H1 (cell line): ENCODE measurements at regions not wholly inside any gene's neighbourhood (a gene's known extent, or its start where the extent isn't known, plus 50 kb on each side); places are given as distances from the start of the nearest gene placed in this dataset.

ENCODE experiments used
- CTCF ChIA-PET: fragments of 300-600 bp; sonication (Branson Sonifier 250); formaldehyde crosslinking; loops from one replicate; lab custom pipeline; 2021; ENCODE audit not compliant: partially characterized antibody; lab: Charles Lee
- POLR2A ChIA-PET: fragments of 300-600 bp; sonication (Branson Sonifier 250); formaldehyde crosslinking; loops from one replicate; lab custom pipeline; 2021; ENCODE audit warnings: inconsistent platforms; ENCODE audit not compliant: partially characterized antibody; lab: Charles Lee
- DNase-seq, 2 experiments: peaks; one replicate each; pipeline versions ENCODE4 v3.0.0 to v3.0.0-alpha.2; 2010 to 2022; ENCODE audit warnings: low spot score in 2 of 2, low read depth in 1 of 2, mixed read lengths in 1 of 2
- FAIRE-seq: peaks from 2 replicates; lab custom pipeline; 2011; peaks lifted over from hg19 to GRCh38; lab: Jason Lieb, UNC
- H2AFZ ChIP-seq: 2 replicates; pipeline ENCODE4 v1.8.1; 2012; ENCODE audit warnings: low read length, inconsistent platforms
- H2AK5ac ChIP-seq: 2 replicates; pipeline ENCODE4 v1.6.1; 2013; ENCODE audit warnings: low read depth, low read length
- H2BK120ac ChIP-seq: replicated peaks from 2 replicates; pipeline ENCODE3; 2013; ENCODE audit warnings: low read depth, low read length, inconsistent platforms
- H2BK12ac ChIP-seq: 2 replicates; pipeline ENCODE4 v1.6.1; 2013; ENCODE audit warnings: low read depth, low read length
- H2BK15ac ChIP-seq: 2 replicates; pipeline ENCODE4 v1.6.1; 2013; ENCODE audit warnings: low read length
- H2BK20ac ChIP-seq: 2 replicates; pipeline ENCODE4 v1.6.1; 2013; ENCODE audit warnings: low read length
- H2BK5ac ChIP-seq: 2 replicates; pipeline ENCODE4 v1.6.1; 2013; ENCODE audit warnings: low read depth, low read length
- H3K14ac ChIP-seq: 2 replicates; pipeline ENCODE4 v1.6.1; 2013; ENCODE audit warnings: inconsistent platforms; ENCODE audit not compliant: insufficient read length
- H3K18ac ChIP-seq: 2 replicates; pipeline ENCODE4 v1.6.1; 2013; ENCODE audit warnings: low read length; ENCODE audit errors: extremely low read depth
- H3K23ac ChIP-seq: 2 replicates; pipeline ENCODE4 v1.6.1; 2013; ENCODE audit warnings: inconsistent platforms; ENCODE audit not compliant: insufficient read length
- H3K23me2 ChIP-seq: 2 replicates; pipeline ENCODE4 v1.6.1; 2013; ENCODE audit warnings: low read depth, low read length
- H3K27ac ChIP-seq: 2 replicates; pipeline ENCODE4 v1.6.1; 2011; ENCODE audit warnings: low read depth, low read length, inconsistent platforms
- H3K27me3 ChIP-seq, 4 experiments: replicated peaks in 1 of 4; 1 replicate in 1 of 4; 2 replicates in 3 of 4; pipeline versions ENCODE4 v1.6.1 to v1.8.1; 2011 to 2013; ENCODE audit warnings: low read length in 3 of 4, mild to moderate bottlenecking in 3 of 4, inconsistent platforms in 2 of 4, mixed read lengths in 2 of 4, moderate library complexity in 1 of 4; ENCODE audit not compliant: control insufficient read depth in 3 of 4, insufficient read depth in 3 of 4; ENCODE audit errors: extremely low read depth in 1 of 4
- H3K36me3 ChIP-seq, 4 experiments: 2 replicates each; pipeline versions ENCODE4 v1.6.1 to v1.8.1; 2011 to 2013; ENCODE audit warnings: mild to moderate bottlenecking in 4 of 4, low read length in 3 of 4, moderate library complexity in 2 of 4, control low read depth in 1 of 4, inconsistent platforms in 1 of 4; ENCODE audit not compliant: insufficient read depth in 4 of 4, control insufficient read depth in 2 of 4
- H3K4ac ChIP-seq: replicated peaks from 2 replicates; pipeline ENCODE3; 2013; ENCODE audit warnings: low read length, low read depth, mixed read lengths, inconsistent platforms; ENCODE audit not compliant: insufficient read length
- H3K4me1 ChIP-seq, 4 experiments: replicated peaks in 1 of 4; 1 replicate in 1 of 4; 2 replicates in 3 of 4; pipeline versions ENCODE4 v1.6.1 to v1.8.1; 2011 to 2013; ENCODE audit warnings: low read length in 3 of 4, inconsistent platforms in 2 of 4, mixed read lengths in 1 of 4; ENCODE audit not compliant: insufficient read depth in 4 of 4, control insufficient read depth in 3 of 4
- H3K4me2 ChIP-seq, 2 experiments: 2 replicates each; pipeline versions ENCODE4 v1.6.1 to v1.8.1; 2011 to 2013; ENCODE audit warnings: low read depth in 2 of 2, low read length in 2 of 2, control low read depth in 1 of 2, inconsistent platforms in 1 of 2, mild to moderate bottlenecking in 1 of 2; ENCODE audit not compliant: insufficient read depth in 1 of 2
- H3K4me3 ChIP-seq, 4 experiments: fragments of 200-600, 300-600 bp in 1 of 4; sonication (generic), shearing (Covaris generic), sonication (Bioruptor Twin) in 1 of 4; 2 replicates each; pipeline versions ENCODE4 v1.5.1 to v1.8.1; 2011 to 2016; ENCODE audit warnings: low read length in 4 of 4, low read depth in 3 of 4, control low read depth in 2 of 4, inconsistent platforms in 2 of 4, mild to moderate bottlenecking in 2 of 4, mixed read lengths in 1 of 4, moderate library complexity in 1 of 4; ENCODE audit not compliant: insufficient read depth in 2 of 4; ENCODE audit errors: extremely low read depth in 1 of 4
- H3K56ac ChIP-seq: replicated peaks from 2 replicates; pipeline ENCODE3; 2013; ENCODE audit warnings: low read depth, mild to moderate bottlenecking, mixed read lengths, low read length, inconsistent platforms; ENCODE audit not compliant: insufficient read length
- H3K79me1 ChIP-seq: 2 replicates; pipeline ENCODE4 v1.6.1; 2013; ENCODE audit warnings: low read depth, low read length, control low read depth
- H3K79me2 ChIP-seq, 2 experiments: 2 replicates each; pipeline versions ENCODE4 v1.6.1 to v1.8.1; 2012 to 2013; ENCODE audit warnings: low read length in 2 of 2, mild to moderate bottlenecking in 2 of 2, inconsistent platforms in 1 of 2; ENCODE audit not compliant: insufficient read depth in 2 of 2, control insufficient read depth in 1 of 2
- H3K9ac ChIP-seq, 4 experiments: replicated peaks in 1 of 4; 1 replicate in 1 of 4; 2 replicates in 3 of 4; pipeline versions ENCODE4 v1.6.1 to v1.8.1; 2011 to 2013; ENCODE audit warnings: low read depth in 3 of 4, low read length in 3 of 4, control low read depth in 2 of 4, mild to moderate bottlenecking in 2 of 4, moderate library complexity in 2 of 4, inconsistent platforms in 1 of 4; ENCODE audit errors: extremely low read depth in 1 of 4
- H3K9me3 ChIP-seq, 2 experiments: 2 replicates each; pipeline versions ENCODE4 v1.6.1 to v1.8.1; 2012 to 2013; ENCODE audit warnings: mild to moderate bottlenecking in 2 of 2, moderate library complexity in 2 of 2, control low read depth in 1 of 2, inconsistent platforms in 1 of 2, low read depth in 1 of 2, low read length in 1 of 2, mixed read lengths in 1 of 2; ENCODE audit not compliant: insufficient read depth in 2 of 2
- H4K20me1 ChIP-seq, 2 experiments: replicated peaks in 1 of 2; 2 replicates each; pipeline versions ENCODE3 to v1.8.1; 2011 to 2013; ENCODE audit warnings: inconsistent platforms in 2 of 2, low read length in 2 of 2, mild to moderate bottlenecking in 1 of 2; ENCODE audit not compliant: insufficient read depth in 2 of 2, control insufficient read depth in 1 of 2
- H4K5ac ChIP-seq: 2 replicates; pipeline ENCODE4 v1.6.1; 2013; ENCODE audit warnings: low read length, low read depth, mixed read lengths, inconsistent platforms; ENCODE audit not compliant: insufficient read length
- H4K8ac ChIP-seq: 2 replicates; pipeline ENCODE4 v1.8.0; 2013; ENCODE audit warnings: mild to moderate bottlenecking, moderate library complexity, low read length, inconsistent platforms; ENCODE audit not compliant: insufficient read depth; ENCODE audit errors: extremely low read depth
- H4K91ac ChIP-seq: replicated peaks from 2 replicates; pipeline ENCODE3; 2013; ENCODE audit warnings: low read length, mixed read lengths, inconsistent platforms; ENCODE audit not compliant: insufficient read length
- BCL11A ChIP-seq, 2 experiments: IDR thresholded peaks; one replicate each; pipeline ENCODE4 v1.6.1; 2011; ENCODE audit warnings: low read depth in 2 of 2, low read length in 2 of 2, mild to moderate bottlenecking in 2 of 2
- CBX8 ChIP-seq: fragments of 300-800, 300-1000 bp; sonication (generic); IDR thresholded peaks from 2 replicates; pipeline ENCODE4 v1.7.1; 2016; ENCODE audit warnings: low read depth, low read length, borderline replicate concordance
- CREB1 ChIP-seq: IDR thresholded peaks from 2 replicates; pipeline ENCODE4 v1.6.1; 2012; ENCODE audit warnings: inconsistent platforms
- CTBP2 ChIP-seq: IDR thresholded peaks from 2 replicates; pipeline ENCODE4 v1.7.0; 2011; ENCODE audit warnings: borderline replicate concordance, mild to moderate bottlenecking, moderate library complexity, mixed read lengths, low read length; ENCODE audit not compliant: insufficient read depth, insufficient read length
- EGR1 ChIP-seq: IDR thresholded peaks from 2 replicates; pipeline ENCODE4 v1.6.1; 2011; ENCODE audit warnings: low read depth, low read length, borderline replicate concordance
- KDM1A ChIP-seq: fragments of 200-600, 300-600 bp; sonication (generic); IDR thresholded peaks from 2 replicates; pipeline ENCODE4 v1.7.1; 2016; ENCODE audit warnings: mild to moderate bottlenecking, low read length, borderline replicate concordance
- PHF8 ChIP-seq: fragments of 200-600 bp; sonication (generic); conservative IDR thresholded peaks from 2 replicates; pipeline ENCODE4 v1.7.1; 2012; ENCODE audit warnings: low read depth, mild to moderate bottlenecking, inconsistent platforms, low read length, moderate library complexity
- POU5F1 ChIP-seq: IDR thresholded peaks from 2 replicates; pipeline ENCODE4 v1.6.1; 2011; ENCODE audit warnings: low read depth, mild to moderate bottlenecking, low read length, moderate library complexity
- SIN3A ChIP-seq, 2 experiments: IDR thresholded peaks in 1 of 2; conservative IDR thresholded peaks in 1 of 2; 2 replicates each; pipeline ENCODE4 v1.6.1; 2011 to 2012; ENCODE audit warnings: low read length in 2 of 2, improper control_type of control experiment in 1 of 2, low read depth in 1 of 2, mild to moderate bottlenecking in 1 of 2
- TBP ChIP-seq: IDR thresholded peaks from 2 replicates; pipeline ENCODE4 v1.6.1; 2011; ENCODE audit warnings: low read depth, low read length, improper control_type of control experiment
- WGBS, 2 experiments: shearing (Covaris generic) in 1 of 2; methylation state at CpG; one replicate each; pipeline versions ENCODE4 v1.1.6 to v1.1.7; 2013 to 2015; ENCODE audit warnings: low lambda C conversion rate in 2 of 2, mixed read lengths in 2 of 2, inconsistent platforms in 1 of 2, low coverage in 1 of 2, missing lambda C conversion rate in 1 of 2; ENCODE audit not compliant: insufficient replicate concordance in 2 of 2, insufficient coverage in 1 of 2, insufficient read length in 1 of 2; ENCODE audit errors: extremely low coverage in 1 of 2, missing lambda C conversion rate in 1 of 2; 5-methylcytosine and 5-hydroxymethylcytosine counted together
- TF ChIP-seq, protein P1 (sequence below): IDR thresholded peaks from 2 replicates; pipeline ENCODE4 v1.6.1; 2012; ENCODE audit warnings: inconsistent platforms

DNA sequence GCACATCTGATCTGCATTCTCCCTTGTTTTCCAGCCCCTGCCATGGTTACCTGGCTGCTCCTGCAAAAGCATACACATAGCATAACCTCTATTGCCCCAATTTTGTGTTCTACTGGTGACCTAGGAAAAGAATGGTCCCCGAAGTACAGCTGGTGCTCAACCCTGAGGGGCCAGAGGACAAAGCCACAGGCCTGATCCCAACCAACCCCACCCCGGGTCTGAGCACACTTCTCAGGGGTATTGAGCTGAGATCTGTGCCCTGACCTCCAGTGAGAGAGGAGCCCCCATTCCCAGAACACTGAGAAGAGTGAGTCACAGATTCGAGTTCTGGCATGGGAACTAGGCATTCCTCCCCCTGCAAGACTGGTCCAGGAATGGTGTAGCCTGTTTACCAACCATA is 465.5 kb upstream of the ACTRT1 start:
- Histone ChIP-seq H2BK5ac (no peak overlapping the region), H3K56ac (no peak overlapping the region), H3K9ac (no peak overlapping the region), H2BK12ac (no peak overlapping the region), H3K4ac (no peak overlapping the region), H3K4me1 (no peaks in the 10 kb centered on the region), H3K27me3 (no peaks in the 10 kb centered on the region), H4K91ac (no peak overlapping the region), H4K5ac (no peak overlapping the region)
- 100% methylated on average over 1 of the region's 3 CpGs; no CpG with 5 or more reads in 1 of the 2 experiments for WGBS, 2 experiments
- TF ChIP-seq CTBP2 = no peak
- TF ChIP-seq SIN3A (conservative IDR thresholded peaks at IDR 0.05 in 1 of 2, IDR thresholded peaks at IDR 0.05 in 1 of 2; ENCODE audit: low read depth in 1 of 2, low read length in 2 of 2) = no peak
- TF ChIP-seq KDM1A = no peak
- TF ChIP-seq TBP = no peak
- no peak for TF ChIP-seq PHF8
- TF ChIP-seq CBX8 = no peak
- TF ChIP-seq POU5F1 = no peak
- no peak for TF ChIP-seq CREB1
- no peak for TF ChIP-seq EGR1
- TF ChIP-seq, protein P1, sequence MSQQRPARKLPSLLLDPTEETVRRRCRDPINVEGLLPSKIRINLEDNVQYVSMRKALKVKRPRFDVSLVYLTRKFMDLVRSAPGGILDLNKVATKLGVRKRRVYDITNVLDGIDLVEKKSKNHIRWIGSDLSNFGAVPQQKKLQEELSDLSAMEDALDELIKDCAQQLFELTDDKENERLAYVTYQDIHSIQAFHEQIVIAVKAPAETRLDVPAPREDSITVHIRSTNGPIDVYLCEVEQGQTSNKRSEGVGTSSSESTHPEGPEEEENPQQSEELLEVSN = no peak
- no peak for TF ChIP-seq BCL11A (IDR thresholded peaks at IDR 0.05; ENCODE audit: low read depth in 2 of 2, low read length in 2 of 2)
- TF ChIP-seq, all 59 proteins: peak for 0
- Histone ChIP-seq H3K36me3 (no peaks in the 10 kb centered on the region), H2BK120ac (no peak overlapping the region), H3K79me1 (no peaks in the 10 kb centered on the region), H3K14ac (no peak overlapping the region), H3K18ac (no peak overlapping the region), H2BK20ac (no peak overlapping the region), H3K23me2 (no peaks in the 10 kb centered on the region), H3K23ac (no peak overlapping the region), H3K9me3 (no peaks in the 10 kb centered on the region), H2BK15ac (no peak overlapping the region), H2AFZ (no peak overlapping the region), H3K4me2 (no peak overlapping the region), H3K4me3 (no peak overlapping the region), H4K20me1 (no peaks in the 10 kb centered on the region), H3K79me2 (no peaks in the 10 kb centered on the region), H3K27ac (no peak overlapping the region), H2AK5ac (no peak overlapping the region), H4K8ac (no peak overlapping the region)
- ChIA-PET CTCF (interaction anchor here (0.6 to 2.3 kb wide), 6 partner anchors 9 to 420 kb away, joined by 3 to 10 read pairs (median 4); no protein-coding TSS in a partner anchor), POLR2A (no interaction called here)
- no peak for FAIRE-seq
- DNase-seq = no peak
